SJSA1 (cell line): ENCODE measurements at regions not wholly inside any gene's neighbourhood (a gene's known extent, or its start where the extent isn't known, plus 50 kb on each side); places are given as distances from the start of the nearest gene placed in this dataset.

Experiments
- DNase-seq, 2 experiments: peaks; one replicate each; pipeline ENCODE4 v3.0.0-alpha.2; 2015 to 2020; ENCODE audit warnings: low spot score in 2 of 2, low read depth in 1 of 2
- H3K27ac ChIP-seq: fragments of 250-450 bp; sonication (Bioruptor Pico); 2 replicates; pipeline ENCODE4 v1.5.1; 2020; ENCODE audit warnings: mild to moderate bottlenecking, moderate library complexity
- H3K27me3 ChIP-seq: fragments of 250-450 bp; sonication (Bioruptor Pico); replicated peaks from 2 replicates; pipeline ENCODE4 v1.5.1; 2020; ENCODE audit warnings: mild to moderate bottlenecking, moderate library complexity
- H3K36me3 ChIP-seq: fragments of 250-450 bp; sonication (Bioruptor Pico); 2 replicates; pipeline ENCODE4 v1.5.1; 2020; ENCODE audit warnings: mild to moderate bottlenecking
- H3K4me1 ChIP-seq: fragments of 250-450 bp; sonication (Bioruptor Pico); replicated peaks from 2 replicates; pipeline ENCODE4 v1.6.1; 2021; ENCODE audit warnings: mild to moderate bottlenecking
- H3K4me3 ChIP-seq: fragments of 250-450 bp; sonication (Bioruptor Pico); 2 replicates; pipeline ENCODE4 v1.5.1; 2020; ENCODE audit warnings: mild to moderate bottlenecking
- H3K9me3 ChIP-seq: fragments of 250-450 bp; sonication (Bioruptor Pico); replicated peaks from 2 replicates; pipeline ENCODE4 v1.5.1; 2020; ENCODE audit warnings: mild to moderate bottlenecking

DNA sequence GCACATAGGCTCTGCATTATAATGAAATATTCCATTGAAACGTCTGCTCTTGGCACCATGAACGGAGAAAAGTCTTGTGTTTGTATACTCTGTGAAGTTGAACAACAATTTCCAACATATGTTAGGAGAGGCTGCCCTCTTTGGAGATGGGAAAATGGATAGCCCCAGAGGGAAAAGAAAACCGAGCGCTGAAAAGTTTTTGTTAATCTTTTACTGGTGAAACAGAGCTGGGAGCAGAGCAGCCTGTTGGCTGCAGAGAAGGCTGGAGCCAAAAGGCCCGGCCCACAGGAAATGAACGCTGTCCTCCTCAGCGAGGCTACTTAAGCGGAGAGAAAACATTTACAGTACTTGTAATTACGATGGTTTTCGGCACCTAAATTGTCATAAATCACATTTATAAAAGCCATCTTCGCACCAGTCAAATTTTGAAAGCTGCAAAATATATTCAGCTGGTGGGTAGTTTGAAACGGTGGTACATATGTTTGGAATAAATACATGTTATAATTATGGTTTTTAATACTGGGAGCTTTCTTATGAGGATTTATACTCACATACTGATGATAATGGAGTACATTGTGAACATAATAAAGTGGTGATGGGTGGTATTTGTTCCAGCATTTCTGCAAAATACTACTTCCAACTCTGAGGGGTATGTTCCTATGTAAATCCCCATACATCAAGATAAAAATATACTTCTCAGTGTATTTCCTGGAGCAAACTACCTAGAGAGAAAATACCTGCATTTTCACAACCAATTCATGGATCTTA lies 129.6 kb upstream of the CNTLN start:
- H3K36me3 ChIP-seq = no peaks in the 10 kb centered on the region
- H3K9me3 ChIP-seq = no peaks in the 10 kb centered on the region
- H3K4me3 ChIP-seq = no peak overlapping the region
- H3K27me3 ChIP-seq = no peaks in the 10 kb centered on the region
- 0 out of 2 replicates have a peak, but pooled peaks cover 3% of the 10 kb centered on the region for H3K4me1 ChIP-seq
- peak; percentile 31 to 40 for DNase-seq
- H3K27ac ChIP-seq = no peak overlapping the region

DNA sequence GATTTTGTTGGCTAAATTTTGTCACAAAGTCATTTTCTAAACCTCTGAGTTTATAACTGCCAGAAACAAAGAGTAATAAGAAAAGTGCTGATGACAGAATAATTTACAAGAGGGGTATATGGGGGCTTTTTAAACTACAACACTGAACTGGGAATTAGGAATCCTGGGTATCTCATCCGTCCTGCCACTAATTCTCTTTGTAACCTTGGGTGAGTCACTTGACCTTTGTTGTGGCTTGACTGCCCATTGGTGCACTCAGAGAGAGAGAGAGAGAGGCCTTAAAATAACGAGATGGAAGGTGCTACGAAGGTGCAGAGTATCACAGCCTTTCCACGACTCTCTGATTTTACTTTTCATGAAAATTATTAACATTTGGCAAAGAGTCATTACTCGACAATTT lies 130.3 kb upstream of the CNTLN start:
- no peaks in the 10 kb centered on the region for H3K9me3 ChIP-seq
- no peak for DNase-seq
- no peaks in the 10 kb centered on the region for H3K27me3 ChIP-seq
- H3K4me1 ChIP-seq = 0 out of 2 replicates have a peak, but pooled peaks cover 3% of the 10 kb centered on the region
- H3K4me3 ChIP-seq = no peak overlapping the region
- H3K27ac ChIP-seq = no peak overlapping the region
- H3K36me3 ChIP-seq = no peaks in the 10 kb centered on the region

DNA sequence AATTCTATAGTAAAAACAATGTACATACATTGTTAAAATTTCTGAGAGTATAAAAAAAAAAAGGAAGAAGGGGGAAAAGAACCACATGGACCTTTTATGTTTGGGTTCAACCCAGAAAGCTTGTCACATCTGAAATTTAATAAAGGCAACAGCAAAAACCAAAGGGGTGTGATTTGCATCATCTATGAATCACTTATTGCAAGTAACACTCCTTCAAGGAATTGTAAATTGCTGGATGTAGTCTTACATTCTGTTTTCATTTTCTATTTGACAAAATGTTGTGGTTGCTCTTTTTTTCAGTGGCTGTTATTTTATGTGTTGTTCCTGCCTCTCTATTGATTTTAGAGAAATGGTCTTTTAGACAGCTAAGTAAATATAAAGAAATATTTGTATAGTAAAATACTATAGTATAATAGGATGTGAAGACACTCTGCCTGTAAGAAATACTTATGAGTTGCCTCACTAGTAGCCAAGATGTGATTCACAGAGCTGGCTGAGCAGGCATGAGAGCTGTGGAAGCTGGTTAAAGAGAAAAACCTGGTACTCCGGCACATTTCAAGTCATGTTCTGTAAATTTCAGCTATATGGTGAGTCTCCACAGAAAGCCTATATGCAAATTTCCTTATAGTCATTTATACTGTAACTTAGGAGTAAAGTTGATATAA lies 131.1 kb upstream of the CNTLN start:
- 0 out of 2 replicates have a peak, but pooled peaks cover 3% of the 10 kb centered on the region for H3K4me1 ChIP-seq
- H3K27me3 ChIP-seq = no peaks in the 10 kb centered on the region
- no peak overlapping the region for H3K4me3 ChIP-seq
- no peak overlapping the region for H3K27ac ChIP-seq
- no peaks in the 10 kb centered on the region for H3K9me3 ChIP-seq
- DNase-seq = no peak
- no peaks in the 10 kb centered on the region for H3K36me3 ChIP-seq

DNA sequence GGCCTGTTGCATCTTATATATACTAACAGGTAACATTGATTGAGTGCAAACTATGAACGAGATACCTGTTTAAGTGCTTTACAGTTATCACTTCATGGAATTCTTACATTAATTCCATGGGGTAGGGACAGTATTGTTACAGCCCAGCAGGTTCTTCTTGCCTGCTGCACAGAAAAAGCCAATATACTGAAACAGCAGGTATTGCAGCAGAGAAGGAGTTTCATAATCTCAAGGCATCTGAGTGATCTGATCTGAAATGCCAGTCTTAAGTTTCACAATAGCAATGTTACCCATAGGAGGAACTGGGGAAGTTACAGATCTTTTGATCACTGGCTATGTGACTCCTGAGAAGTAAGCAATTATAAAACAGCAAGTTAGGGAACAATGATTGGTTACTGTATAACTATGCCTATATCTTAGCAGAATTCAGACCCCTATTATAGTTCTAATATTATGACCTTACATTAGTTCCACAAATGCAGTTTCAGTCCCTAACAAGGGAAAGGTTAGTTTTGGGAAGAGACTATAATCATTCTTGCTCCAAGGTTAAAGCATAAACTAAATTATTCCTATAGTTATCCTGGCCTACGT lies 126.5 kb upstream of the BNC2 start:
- H3K27me3 ChIP-seq = no peaks in the 10 kb centered on the region
- H3K4me1 ChIP-seq = no peaks in the 10 kb centered on the region
- no peaks in the 10 kb centered on the region for H3K36me3 ChIP-seq
- H3K4me3 ChIP-seq = no peak overlapping the region
- DNase-seq = no peak
- no peaks in the 10 kb centered on the region for H3K9me3 ChIP-seq
- H3K27ac ChIP-seq = no peak overlapping the region

DNA sequence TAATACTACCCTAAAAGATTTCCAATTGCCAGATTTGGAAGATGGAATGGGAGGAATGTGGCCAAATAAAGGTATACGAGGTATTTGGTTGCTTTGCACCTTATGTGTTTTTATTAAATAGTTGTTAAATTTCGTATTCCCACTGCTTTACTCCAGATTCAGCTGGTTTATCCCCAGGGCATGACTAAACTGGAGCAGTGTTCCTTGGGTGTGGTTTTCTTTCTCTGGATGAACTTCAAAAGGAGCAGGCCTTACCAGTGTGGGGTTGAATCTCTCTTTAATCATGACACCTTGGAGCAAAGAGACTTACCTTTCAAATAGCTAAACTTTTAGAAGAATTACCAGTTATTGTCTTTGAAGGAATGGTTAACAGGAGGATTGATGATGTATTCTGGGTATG lies 121.7 kb upstream of the BNC2 start:
- no peaks in the 10 kb centered on the region for H3K9me3 ChIP-seq
- DNase-seq = no peak
- no peaks in the 10 kb centered on the region for H3K36me3 ChIP-seq
- no peaks in the 10 kb centered on the region for H3K27me3 ChIP-seq
- H3K4me1 ChIP-seq = peaks cover 2% of the 10 kb centered on the region
- no peak overlapping the region for H3K4me3 ChIP-seq
- H3K27ac ChIP-seq = no peak overlapping the region

DNA sequence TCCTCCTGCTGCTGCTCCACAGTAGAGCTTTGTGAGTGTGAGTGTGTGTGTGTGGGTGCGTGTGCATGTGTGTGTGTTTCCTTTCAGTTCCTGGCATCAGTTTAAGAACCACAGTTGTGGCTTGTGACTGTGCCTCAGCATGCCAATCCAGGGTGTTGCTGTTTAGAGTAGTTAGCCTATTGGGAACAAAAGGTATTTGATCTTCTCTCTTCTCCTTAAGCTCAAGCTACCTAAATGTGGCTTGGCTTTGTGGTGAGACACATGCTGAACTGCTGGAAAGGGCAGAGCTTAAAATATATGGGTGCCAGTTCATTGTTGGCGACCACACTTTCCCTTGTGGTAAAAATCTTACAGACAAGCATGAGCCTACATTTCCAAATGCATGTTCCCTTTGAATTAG lies 116.6 kb upstream of the BNC2 start:
- peak in 1 of 2 experiments; percentile 25 for DNase-seq

DNA sequence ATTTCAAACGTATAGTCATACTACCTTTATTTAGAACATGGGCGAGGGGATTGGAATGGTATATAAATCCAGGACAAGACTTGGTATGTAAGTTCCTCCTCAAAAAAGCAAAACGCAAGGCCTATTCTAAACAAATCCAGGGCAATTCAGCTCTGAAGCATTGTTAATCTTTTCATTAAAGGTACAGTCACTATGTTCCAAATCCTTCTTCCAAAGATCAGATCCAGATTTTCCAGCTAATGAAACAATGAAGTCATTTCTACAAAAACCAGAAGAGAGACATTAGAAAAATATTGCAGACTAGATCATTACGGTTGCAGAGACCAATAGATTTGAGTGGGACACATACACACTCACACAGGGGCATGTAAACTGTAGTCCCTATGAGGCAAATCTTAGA lies 116.1 kb upstream of the BNC2 start:
- H3K36me3 ChIP-seq = no peaks in the 10 kb centered on the region
- peaks cover 16% of the 10 kb centered on the region for H3K4me1 ChIP-seq
- H3K27me3 ChIP-seq = no peaks in the 10 kb centered on the region
- DNase-seq = no peak
- H3K27ac ChIP-seq = peak overlapping the region; percentile 35
- no peaks in the 10 kb centered on the region for H3K9me3 ChIP-seq
- H3K4me3 ChIP-seq = no peak overlapping the region

More for the DNA sequence above, 116.6 kb upstream of the BNC2 start:
- H3K36me3 ChIP-seq = no peaks in the 10 kb centered on the region
- H3K9me3 ChIP-seq = no peaks in the 10 kb centered on the region
- H3K4me3 ChIP-seq = no peak overlapping the region
- H3K27ac ChIP-seq = peak overlapping the region; percentile 35
- H3K27me3 ChIP-seq = no peaks in the 10 kb centered on the region
- peaks cover 16% of the 10 kb centered on the region for H3K4me1 ChIP-seq

DNA sequence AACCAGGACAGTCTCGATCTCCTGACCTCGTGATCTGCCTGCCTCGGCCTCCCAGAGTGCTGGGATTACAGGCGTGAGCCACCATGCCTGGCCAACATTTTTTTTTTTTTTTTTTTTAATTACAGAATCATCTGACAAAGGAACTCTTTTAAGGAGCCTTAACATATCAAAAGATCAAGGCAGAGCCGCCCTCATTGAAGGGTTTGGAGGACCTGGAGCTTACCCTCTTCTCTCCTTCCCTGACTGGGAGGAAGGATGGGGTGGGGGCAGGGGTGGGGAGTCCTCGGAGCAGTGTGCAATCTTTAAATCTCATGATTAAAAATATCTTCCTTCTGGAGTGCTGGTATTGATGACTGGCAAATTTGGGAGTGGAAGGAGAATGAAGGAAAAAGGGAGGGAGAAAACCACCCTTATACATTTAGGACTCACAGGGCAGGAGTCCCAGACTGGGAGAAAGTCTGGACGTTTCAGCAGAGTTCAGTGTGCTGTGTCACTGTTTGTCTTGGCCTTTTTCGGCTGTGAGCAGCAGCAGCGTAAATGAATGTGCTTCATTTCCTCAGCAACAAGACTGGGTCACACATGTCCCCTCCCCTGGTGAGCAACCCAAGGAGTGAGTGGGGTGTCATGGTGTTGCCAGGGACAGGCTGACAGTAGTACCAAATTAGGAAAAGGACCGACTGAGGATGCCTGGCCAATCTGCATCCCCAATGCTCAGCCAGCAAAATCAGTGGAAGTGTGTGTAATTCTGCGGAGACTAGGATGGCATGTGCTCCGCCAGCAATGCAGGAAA lies 115.3 kb upstream of the BNC2 start:
- H3K36me3 ChIP-seq = no peaks in the 10 kb centered on the region
- DNase-seq = peak in 1 of 2 experiments; percentile 15
- no peak overlapping the region for H3K4me3 ChIP-seq
- no peaks in the 10 kb centered on the region for H3K9me3 ChIP-seq
- H3K27me3 ChIP-seq = no peaks in the 10 kb centered on the region
- peak overlapping the region; percentile 35 for H3K27ac ChIP-seq
- peaks cover 16% of the 10 kb centered on the region for H3K4me1 ChIP-seq

DNA sequence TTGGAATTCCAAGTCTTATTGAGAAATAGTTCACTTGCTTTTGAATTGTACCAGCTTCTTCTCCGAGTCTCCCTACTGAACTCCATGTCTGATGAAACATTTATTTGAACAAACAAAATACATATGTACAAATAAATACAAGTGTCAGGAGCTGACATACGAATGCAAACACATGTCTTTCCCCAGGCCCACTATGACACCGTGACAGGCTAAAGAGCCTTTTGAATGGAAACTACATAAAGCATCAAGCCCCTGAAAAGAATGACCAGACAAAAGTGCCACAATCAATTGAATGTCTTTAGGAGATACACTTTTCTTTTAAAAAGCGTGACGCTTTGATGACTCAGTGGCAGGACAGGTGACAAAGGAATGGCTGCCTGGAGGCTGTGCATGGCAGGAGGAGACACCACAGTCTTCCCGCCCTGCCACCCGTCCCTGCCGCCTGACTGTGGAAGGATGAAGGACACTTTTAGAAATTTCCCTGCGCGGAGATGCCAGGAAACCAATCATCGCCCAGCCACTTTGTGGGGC lies 112.4 kb upstream of the BNC2 start:
- DNase-seq = no peak
- H3K27me3 ChIP-seq = no peaks in the 10 kb centered on the region
- H3K9me3 ChIP-seq = no peaks in the 10 kb centered on the region

DNA sequence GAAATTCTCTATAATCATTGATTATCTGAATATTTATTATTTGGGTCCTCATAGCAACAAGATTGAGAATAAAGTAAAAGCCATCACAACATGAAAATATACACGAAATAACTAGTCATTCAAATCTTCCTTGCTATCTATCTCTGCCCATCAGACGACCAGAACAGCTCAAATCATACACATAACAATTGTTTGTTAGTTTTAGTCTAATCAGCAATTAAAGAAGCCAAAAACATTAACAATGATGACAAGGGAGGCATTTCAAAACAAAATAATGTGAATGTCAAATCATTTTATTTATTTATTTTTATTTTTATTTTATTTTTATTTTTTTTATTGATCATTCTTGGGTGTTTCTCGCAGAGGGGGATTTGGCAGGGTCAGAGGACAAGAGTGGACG lies 106.0 kb upstream of the BNC2 start:
- Histone ChIP-seq H3K27me3 (no peaks in the 10 kb centered on the region), H3K4me1 (no peaks in the 10 kb centered on the region), H3K27ac (no peak overlapping the region), H3K9me3 (no peaks in the 10 kb centered on the region), H3K36me3 (no peaks in the 10 kb centered on the region), H3K4me3 (no peak overlapping the region)
- DNase-seq = no peak

More for the DNA sequence above, 112.4 kb upstream of the BNC2 start:
- H3K4me3 ChIP-seq = no peak overlapping the region
- H3K4me1 ChIP-seq = peaks cover 16% of the 10 kb centered on the region
- no peaks in the 10 kb centered on the region for H3K36me3 ChIP-seq
- H3K27ac ChIP-seq = no peak overlapping the region

DNA sequence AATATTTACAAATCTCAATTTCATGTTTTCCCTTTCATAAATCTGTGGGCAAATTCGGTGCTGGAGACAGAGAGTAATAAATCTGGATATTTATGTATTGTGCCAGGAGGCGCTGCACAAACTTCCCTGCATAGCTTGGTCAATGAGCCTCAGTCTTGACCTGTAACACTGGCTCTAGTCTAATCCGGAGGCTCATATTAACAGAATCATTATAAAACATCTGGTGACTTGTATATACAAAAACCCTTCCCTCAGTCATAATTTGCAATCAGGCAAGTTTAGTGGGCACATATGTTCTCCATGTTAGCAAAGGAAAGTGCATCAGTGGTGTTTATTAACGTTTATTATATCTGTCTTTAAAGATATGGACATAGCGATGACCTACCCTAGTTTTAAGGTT lies 104.0 kb upstream of the BNC2 start:
- no peaks in the 10 kb centered on the region for H3K36me3 ChIP-seq
- H3K4me1 ChIP-seq = no peaks in the 10 kb centered on the region
- DNase-seq = no peak
- no peak overlapping the region for H3K27ac ChIP-seq
- H3K27me3 ChIP-seq = no peaks in the 10 kb centered on the region
- H3K4me3 ChIP-seq = no peak overlapping the region
- H3K9me3 ChIP-seq = no peaks in the 10 kb centered on the region

DNA sequence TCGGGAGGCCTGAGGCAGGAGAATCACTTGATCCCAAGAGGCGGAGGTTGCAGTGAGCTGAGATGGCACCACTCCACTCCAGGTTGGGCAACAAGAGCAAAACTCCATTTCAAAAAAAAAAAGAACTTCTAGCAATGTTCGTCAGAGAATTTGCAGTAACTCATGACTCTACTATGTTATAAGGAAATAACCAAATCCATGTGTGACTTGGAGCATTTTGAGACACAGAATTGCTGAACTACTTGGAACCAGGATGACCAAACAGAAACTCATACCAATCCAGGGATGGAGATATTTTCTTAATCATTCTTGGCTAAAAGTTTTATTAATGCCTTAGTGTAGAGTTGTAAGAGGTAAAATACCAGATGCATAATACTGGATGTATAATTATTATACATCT lies 99.9 kb upstream of the BNC2 start:
- Histone ChIP-seq H3K4me1 (no peaks in the 10 kb centered on the region), H3K9me3 (no peaks in the 10 kb centered on the region), H3K27ac (no peak overlapping the region), H3K27me3 (no peaks in the 10 kb centered on the region), H3K4me3 (no peak overlapping the region), H3K36me3 (no peaks in the 10 kb centered on the region)
- no peak for DNase-seq

DNA sequence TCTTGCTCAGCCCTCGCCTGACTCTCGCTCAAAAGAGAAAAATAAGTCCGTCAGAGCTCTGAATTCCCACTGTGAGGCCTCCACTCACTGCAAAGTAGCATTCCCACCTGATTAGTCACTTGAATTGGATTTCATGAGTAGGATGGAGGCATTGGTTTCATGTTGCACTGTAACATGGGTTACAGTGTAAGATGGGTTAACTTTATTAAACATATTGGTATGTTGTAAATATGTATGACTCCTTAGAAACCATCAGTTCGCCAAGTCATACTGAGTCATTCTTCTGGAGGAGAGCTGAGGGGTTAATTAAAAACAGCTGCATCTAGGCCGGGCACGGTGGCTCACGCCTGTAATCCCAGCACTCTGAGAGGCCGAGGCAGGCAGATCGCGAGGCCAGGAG lies 93.8 kb upstream of the BNC2 start:
- peak; percentile 67 to 73 for DNase-seq
- Histone ChIP-seq H3K4me3 (no peak overlapping the region), H3K9me3 (no peaks in the 10 kb centered on the region), H3K36me3 (no peaks in the 10 kb centered on the region), H3K4me1 (peaks cover 16% of the 10 kb centered on the region), H3K27ac (peak overlapping the region; percentile 78), H3K27me3 (no peaks in the 10 kb centered on the region)
